Motor neuron (in vitro differentiated cells): ENCODE measurements at regions not wholly inside any gene's neighbourhood (a gene's known extent, or its start where the extent isn't known, plus 50 kb on each side); places are given as distances from the start of the nearest gene placed in this dataset.

Source experiments
- ATAC-seq, 8 experiments: fragments of 200-7000 bp; cut with Tn5 transposase; replicated peaks in 6 of 8; 2 replicates each; pipeline ENCODE4 v1.8.0; 2021; ENCODE audit warnings: mild to moderate bottlenecking in 8 of 8, moderate library complexity in 8 of 8
- H3K27ac ChIP-seq, 2 donors: fragments of 250-450 bp; sonication (Bioruptor Pico); 2 replicates each; pipeline ENCODE4 v1.9.0; 2021; ENCODE audit warnings: antibody characterized with exemption in 2 of 2, mild to moderate bottlenecking in 2 of 2, moderate library complexity in 1 of 2
- H3K4me1 ChIP-seq, 2 donors: fragments of 250-450 bp; sonication (Bioruptor Pico); replicated peaks in 1 of 2; 2 replicates each; pipeline ENCODE4 v1.6.1; 2021; ENCODE audit warnings: antibody characterized with exemption in 2 of 2, mild to moderate bottlenecking in 2 of 2, moderate library complexity in 1 of 2
- H3K4me3 ChIP-seq, 5 donors: fragments of 250-450 bp; sonication (Bioruptor Pico); 2 replicates each; pipeline ENCODE4 v1.9.0; 2021; ENCODE audit warnings: antibody characterized with exemption in 5 of 5, mild to moderate bottlenecking in 5 of 5, moderate library complexity in 4 of 5
- WGBS, 10 experiments: fragments of 450-650 bp; shearing (Covaris generic); methylation state at CpG; one replicate each; pipeline ENCODE4 v1.0.0; 2022; 5-methylcytosine and 5-hydroxymethylcytosine counted together
- in situ Hi-C, 9 experiments: fragments of 400-800 bp; cut with MboI; loops; one replicate each; pipeline ENCODE4 v1.15.0; 2021; ENCODE audit warnings: low sequenced_read_pairs in 9 of 9, low pct_unique_long_range_greater_than_20kb in 2 of 9; ENCODE audit not compliant: unreplicated experiment in 9 of 9

DNA sequence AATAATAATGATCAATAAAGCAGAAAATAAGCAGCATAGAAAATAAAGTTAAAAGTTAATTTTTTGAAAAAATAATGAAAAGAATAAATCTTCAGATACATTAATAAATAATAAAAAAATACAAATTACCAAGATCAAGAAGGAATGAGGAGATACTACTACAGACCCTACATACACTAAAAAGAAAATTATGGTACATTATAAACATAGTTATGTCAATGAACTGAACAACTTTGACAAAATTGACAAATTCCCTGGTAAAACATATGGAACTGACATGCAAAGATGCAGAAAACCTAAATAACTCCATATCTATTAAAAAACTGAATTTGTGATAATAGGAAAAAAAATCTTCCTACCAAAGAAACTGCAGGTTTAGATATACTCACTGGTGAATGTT, 456.7 kb downstream of the PMP22 start:
- peaks cover 5 to 8% of the 10 kb centered on the region in 2 donors for H3K4me1 ChIP-seq
- H3K27ac ChIP-seq: no peak overlapping the region
- ATAC-seq: no peak
- no peak overlapping the region for H3K4me3 ChIP-seq
- in situ Hi-C loops: loop anchor here in 1 of 9 experiments (25.0 kb wide), 1 partner anchor 96 kb away; no protein-coding TSS in a partner anchor

DNA sequence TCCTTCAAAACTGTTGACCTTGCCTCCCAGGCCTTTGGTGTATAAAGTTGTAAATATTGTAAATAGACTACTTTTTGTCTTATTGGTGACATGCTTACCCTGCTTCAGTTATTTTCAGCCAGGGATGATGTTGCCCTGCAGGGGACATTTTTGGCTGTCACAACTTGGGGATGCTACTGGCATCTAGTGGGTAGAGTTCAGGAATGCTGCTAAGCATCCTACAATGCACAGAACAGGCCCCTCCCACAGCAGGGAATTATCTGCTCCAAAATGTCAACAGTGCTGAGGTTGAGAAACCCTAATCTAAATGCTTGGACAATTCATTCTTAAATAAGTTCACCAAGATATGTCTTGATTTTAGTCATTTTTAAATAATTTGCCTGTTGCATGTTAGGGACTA, 459.8 kb downstream of the PMP22 start:
- in situ Hi-C loops: loop anchor here in 1 of 9 experiments (25.0 kb wide), 1 partner anchor 93 kb away; no protein-coding TSS in a partner anchor
- ATAC-seq: peak in 2 of 8 experiments; percentile 43 to 45
- no peak overlapping the region for H3K27ac ChIP-seq
- H3K4me3 ChIP-seq: no peak overlapping the region
- H3K4me1 ChIP-seq: peaks cover 5 to 8% of the 10 kb centered on the region in 2 donors

DNA sequence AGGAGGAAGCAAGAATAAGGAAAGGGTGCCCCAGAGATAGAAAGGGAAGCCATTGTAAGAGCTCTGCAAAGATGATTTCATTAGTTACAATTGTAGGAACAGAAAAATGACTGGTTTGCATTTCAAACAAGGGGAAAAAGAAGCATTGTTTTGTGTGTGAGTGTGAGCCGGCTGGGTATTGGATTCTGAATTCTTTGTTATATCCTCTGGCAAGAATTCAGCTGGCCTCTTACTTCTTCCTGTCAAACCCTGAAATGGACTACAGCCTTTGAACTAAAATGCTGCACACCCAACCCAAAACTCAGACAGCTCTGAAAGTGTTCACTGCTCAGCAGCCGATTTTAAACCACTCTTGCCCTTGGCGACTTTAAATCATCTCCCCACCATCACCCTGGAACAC, 461.3 kb downstream of the PMP22 start:
- WGBS, 10 experiments: 0 to 50% (median 29%) methylated on average over 1 to 3 of the region's 3 CpGs; no CpG with 5 or more reads in 1 of the 10 experiments
- ATAC-seq: peak in 2 of 8 experiments; percentile 33 to 41
- Histone ChIP-seq H3K27ac (no peak overlapping the region), H3K4me3 (no peak overlapping the region), H3K4me1 (peaks cover 5 to 8% of the 10 kb centered on the region in 2 donors)
- in situ Hi-C loops: loop anchor here in 1 of 9 experiments (25.0 kb wide), 1 partner anchor 92 kb away; no protein-coding TSS in a partner anchor

DNA sequence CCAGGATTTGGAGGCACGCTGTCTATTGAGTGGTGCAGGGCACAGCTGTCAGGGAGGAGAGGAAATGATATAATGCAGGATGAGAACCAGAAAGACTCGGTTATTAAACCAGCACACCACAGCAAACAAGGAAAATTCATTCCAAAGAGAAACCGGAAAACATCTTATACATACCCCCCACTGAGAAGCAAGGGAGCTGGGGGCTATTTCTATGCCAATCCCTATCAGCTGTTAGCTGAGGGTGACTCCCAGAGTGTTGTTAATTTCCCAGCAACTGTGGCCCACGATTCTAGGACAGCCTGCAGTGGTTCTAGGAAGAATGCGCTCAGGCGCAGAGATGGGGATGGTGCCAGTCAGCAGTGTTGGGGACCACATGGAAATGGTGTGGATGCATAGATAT, 467.3 kb downstream of the PMP22 start:
- 17 to 100% (median 83%) methylated on average over 1 to 5 of the region's 6 CpGs; no CpG with 5 or more reads in 1 of the 10 experiments for WGBS, 10 experiments
- no peak overlapping the region for H3K4me3 ChIP-seq
- in situ Hi-C loops: no loop called here
- H3K4me1 ChIP-seq: no peaks in the 10 kb centered on the region
- no peak overlapping the region for H3K27ac ChIP-seq
- ATAC-seq: no peak

DNA sequence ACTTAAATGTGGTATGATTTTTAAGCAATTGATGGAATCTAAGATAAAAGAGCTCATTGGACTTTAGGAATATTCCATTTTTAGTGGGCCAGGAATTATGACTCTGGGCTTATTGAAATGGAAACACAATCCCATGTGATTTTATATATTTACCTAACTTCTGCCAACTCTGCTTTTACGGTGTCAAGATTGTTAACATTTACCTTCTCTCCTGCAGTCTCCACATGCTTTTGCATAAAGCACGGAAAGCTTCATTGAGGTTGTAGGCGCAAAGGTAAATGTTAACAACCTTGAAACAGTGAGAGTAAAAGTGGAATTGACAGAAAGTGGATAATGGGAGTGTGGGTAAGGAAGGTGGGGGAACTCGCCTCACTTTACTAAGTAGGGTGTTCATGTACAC, 468.1 kb downstream of the PMP22 start:
- no peak overlapping the region for H3K4me3 ChIP-seq
- WGBS, 10 experiments: 60 to 100% (median 95%) methylated on average over 1 to 4 of the region's 4 CpGs; no CpG with 5 or more reads in 1 of the 10 experiments
- no peak for ATAC-seq
- no peak overlapping the region for H3K27ac ChIP-seq
- in situ Hi-C loops: no loop called here
- no peaks in the 10 kb centered on the region for H3K4me1 ChIP-seq

DNA sequence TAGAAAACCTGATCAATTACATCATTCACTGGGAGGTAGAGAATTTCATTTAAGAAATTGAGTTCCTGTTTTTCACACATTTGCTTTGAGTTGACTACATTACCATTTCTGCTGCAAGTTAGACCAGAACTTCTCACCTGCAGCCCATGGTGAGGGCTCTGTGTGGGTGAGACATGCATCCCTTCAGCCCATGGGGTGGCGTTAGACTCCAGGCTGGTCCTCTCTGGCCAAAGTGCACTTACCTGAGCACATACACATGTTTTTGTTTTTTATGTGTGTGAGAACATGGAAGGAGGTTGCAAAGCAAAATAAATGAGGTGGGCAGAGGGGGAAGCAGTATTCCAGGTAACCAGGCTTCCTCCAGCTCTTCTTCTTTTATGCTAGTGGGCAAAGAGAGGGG, 470.2 kb downstream of the PMP22 start:
- in situ Hi-C loops: no loop called here
- H3K27ac ChIP-seq: no peak overlapping the region
- no peak for ATAC-seq
- H3K4me1 ChIP-seq: peaks cover 17% of the 10 kb centered on the region in 2 donors
- H3K4me3 ChIP-seq: no peak overlapping the region
- 100% methylated on average over 1 of the region's 1 CpG; no CpG with 5 or more reads in 7 of the 10 experiments for WGBS, 10 experiments

DNA sequence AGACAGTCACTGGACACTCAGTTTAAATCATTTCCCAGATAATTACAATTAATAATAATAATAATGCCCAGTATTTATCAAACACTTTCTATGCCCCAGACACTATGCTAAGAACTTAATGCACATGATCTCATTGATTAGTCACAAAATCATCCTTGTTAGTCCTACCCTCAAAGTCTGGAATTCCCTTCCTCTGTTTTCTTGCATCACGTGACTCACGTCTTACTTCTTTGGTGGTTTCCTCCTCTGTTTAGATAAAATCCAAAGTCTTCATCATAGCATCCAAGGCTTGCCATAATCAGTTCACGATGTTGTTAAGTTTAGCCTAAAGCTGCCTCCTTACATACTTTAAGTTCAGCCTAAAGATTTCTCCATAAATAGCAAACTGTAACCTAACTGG, 471.9 kb downstream of the PMP22 start:
- Histone ChIP-seq H3K27ac (no peak overlapping the region), H3K4me1 (peaks cover 20 to 22% of the 10 kb centered on the region in 2 donors), H3K4me3 (no peak overlapping the region)
- WGBS, 10 experiments: 14 to 100% (median 100%) methylated on average over 1 to 3 of the region's 3 CpGs; no CpG with 5 or more reads in 3 of the 10 experiments
- ATAC-seq: no peak
- in situ Hi-C loops: no loop called here

DNA sequence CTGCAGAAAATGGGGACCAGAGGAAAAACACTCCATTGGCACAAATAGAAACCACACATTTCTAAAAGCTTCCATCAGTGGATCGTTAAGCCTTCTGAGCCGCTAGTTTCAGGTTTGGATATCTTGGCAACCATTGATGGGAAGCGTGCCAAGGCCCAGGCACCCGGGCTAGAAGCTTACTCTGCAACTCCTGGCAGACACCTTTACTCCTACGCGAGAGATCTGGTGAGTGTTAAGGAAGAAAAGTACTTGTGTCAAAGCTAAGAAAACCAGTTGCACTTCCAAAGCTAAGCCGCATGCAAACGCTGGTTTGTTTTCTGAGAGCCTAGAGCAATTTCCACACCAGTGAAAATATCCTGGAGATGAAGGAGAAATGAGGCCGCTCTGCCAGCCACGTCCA, 472.4 kb downstream of the PMP22 start:
- 65 to 100% (median 92%) methylated on average over 1 to 8 of the region's 10 CpGs; no CpG with 5 or more reads in 2 of the 10 experiments for WGBS, 10 experiments
- Histone ChIP-seq H3K4me1 (peaks cover 20 to 22% of the 10 kb centered on the region in 2 donors), H3K27ac (no peak overlapping the region), H3K4me3 (no peak overlapping the region)
- ATAC-seq: no peak
- in situ Hi-C loops: no loop called here

DNA sequence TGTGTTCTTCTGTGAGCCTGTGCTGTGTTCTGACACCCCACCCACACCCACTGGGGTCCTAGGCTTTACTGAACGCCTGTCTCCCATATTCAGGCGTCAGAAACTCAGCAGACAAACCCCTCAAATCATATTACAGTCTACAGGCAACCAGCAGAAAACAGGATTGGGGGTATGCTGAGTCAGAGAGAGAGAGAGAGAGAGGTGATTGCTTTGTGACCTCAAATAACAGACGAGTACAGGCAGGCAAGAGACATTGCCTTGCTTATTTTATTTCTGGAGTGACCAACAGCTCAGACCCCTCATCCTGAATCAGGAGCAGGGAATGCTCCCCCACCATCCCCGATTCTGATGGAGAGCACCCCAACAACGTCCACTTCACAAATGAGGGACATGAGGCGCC, 473.9 kb downstream of the PMP22 start:
- peaks cover 20 to 22% of the 10 kb centered on the region in 2 donors for H3K4me1 ChIP-seq
- in situ Hi-C loops: no loop called here
- WGBS, 10 experiments: 55 to 83% (median 61%) methylated on average over 2 to 4 of the region's 6 CpGs; no CpG with 5 or more reads in 7 of the 10 experiments
- H3K27ac ChIP-seq: no peak overlapping the region
- H3K4me3 ChIP-seq: no peak overlapping the region
- ATAC-seq: peak in 1 of 8 experiments; percentile 23

DNA sequence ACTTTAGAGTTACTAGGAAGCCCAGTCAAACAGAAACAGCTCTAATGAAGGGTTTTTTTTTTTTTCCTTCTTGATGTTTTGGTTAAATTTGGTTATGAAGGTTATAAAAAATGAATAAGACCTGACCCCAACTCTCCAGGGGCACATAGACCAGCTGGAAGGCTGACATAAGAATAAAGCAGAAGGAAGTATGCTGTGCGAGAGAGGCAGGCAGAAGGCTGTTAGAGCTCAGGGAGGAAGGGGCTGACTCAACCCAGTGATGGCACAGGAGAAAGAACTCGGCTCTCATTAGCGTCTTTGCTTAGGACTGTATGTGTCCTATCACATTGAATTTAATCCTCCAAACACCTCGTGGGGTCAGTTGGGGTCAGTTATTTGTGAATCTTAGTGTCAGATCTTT, 474.6 kb downstream of the PMP22 start:
- in situ Hi-C loops: no loop called here
- Histone ChIP-seq H3K4me3 (no peak overlapping the region), H3K27ac (no peak overlapping the region), H3K4me1 (peaks cover 20 to 22% of the 10 kb centered on the region in 2 donors)
- WGBS, 10 experiments: 6 to 38% (median 31%) methylated on average over 4 of the region's 4 CpGs; no CpG with 5 or more reads in 6 of the 10 experiments
- peak in 5 of 8 experiments; percentile 83 to 92 (median 91) for ATAC-seq

DNA sequence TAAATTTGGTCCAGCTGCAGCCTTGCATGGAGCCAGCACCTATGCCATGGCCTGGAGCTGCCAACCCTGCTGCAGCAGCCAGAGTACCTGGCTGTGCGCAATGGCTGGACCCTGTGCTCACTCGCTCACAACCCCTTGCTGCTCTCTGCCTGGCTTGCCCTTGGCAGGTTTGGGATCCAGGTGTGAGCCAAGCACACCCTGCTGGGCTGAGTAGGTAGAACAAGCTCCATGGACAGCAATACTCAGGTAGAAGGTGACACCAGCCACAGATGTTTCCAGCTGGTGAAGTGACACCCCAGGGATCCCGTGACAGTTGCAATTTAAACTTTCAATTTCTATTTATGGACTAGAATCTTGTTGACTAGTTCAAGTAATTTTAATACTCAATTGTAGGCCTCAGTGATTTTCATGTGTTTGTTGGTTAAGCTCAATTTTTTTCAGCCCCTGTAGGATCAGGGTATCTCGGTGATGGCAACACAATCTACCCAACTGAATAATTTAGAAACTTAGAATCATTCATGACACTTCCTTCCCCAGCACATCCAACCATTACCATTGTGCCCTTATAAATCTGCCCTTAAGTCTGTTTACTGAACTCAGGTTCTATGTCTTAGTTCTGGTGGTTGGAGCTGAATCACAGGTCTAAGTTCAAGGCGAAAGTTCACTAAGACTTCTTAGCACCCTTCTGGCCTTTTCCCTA, 480.0 kb downstream of the PMP22 start:
- in situ Hi-C loops: no loop called here
- Histone ChIP-seq H3K4me1 (peaks cover 14 to 20% of the 10 kb centered on the region in 2 donors), H3K27ac (no peak overlapping the region), H3K4me3 (no peak overlapping the region)
- WGBS, 10 experiments: 40 to 100% (median 88%) methylated on average over 1 to 3 of the region's 5 CpGs; no CpG with 5 or more reads in 2 of the 10 experiments
- no peak for ATAC-seq

DNA sequence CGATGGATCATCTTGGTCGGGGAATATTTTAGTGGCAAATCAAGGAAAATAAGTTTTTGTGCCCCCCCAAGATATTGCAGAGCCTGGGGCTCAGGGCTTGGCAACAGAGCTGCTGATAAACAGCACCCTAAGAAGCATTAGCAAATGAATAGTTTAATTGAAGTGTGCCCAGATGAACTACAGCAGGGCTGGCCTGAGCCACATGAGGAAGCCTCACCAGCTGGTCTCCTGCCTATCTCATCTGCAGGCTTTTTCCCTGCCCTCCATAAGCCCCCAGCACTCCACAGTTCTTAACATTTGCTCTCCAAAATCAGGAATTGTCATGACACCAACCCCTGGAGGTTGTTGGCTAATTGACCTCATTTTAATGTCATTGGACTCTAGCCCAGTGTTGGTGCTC, 480.2 kb downstream of the HS3ST3B1 start:
- 11 to 60% (median 52%) methylated on average over 2 of the region's 2 CpGs; no CpG with 5 or more reads in 4 of the 10 experiments for WGBS, 10 experiments
- peak in 3 of 8 experiments; percentile 30 to 38 (median 31) for ATAC-seq
- Histone ChIP-seq H3K4me1 (peaks cover 20 to 28% of the 10 kb centered on the region in 2 donors), H3K27ac (no peak overlapping the region), H3K4me3 (no peak overlapping the region)
- in situ Hi-C loops: no loop called here

DNA sequence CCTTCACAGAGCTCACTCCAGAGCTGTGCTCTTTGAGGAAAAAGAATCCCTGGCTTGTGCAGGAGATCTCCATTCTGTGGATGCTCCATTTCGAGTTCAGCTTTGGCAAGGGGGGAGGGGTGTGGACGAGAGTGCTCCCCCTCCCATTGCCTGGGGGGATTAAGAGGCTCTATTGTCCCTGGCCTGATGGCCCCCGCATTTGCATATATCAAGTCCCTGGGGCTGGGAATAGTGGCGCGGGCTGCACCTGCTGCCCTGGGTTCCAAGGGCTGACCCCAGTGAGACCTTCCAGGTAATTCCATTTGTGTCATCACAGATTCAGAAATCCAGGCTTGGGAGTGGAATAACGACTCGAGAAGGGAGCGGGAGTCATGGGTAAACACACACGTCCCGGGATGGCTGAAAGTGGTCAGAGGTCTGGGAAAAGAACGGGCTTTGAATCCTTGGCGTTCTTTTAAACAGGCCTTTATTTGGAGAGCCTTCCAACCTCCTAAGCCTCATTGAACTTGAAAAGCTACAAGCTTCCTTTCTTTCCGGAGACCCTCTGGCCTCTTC, 479.3 kb downstream of the HS3ST3B1 start:
- peaks cover 20 to 28% of the 10 kb centered on the region in 2 donors for H3K4me1 ChIP-seq
- WGBS, 10 experiments: 0 to 80% (median 25%) methylated on average over 1 to 5 of the region's 13 CpGs; no CpG with 5 or more reads in 3 of the 10 experiments
- in situ Hi-C loops: no loop called here
- H3K4me3 ChIP-seq: peak overlapping the region in 2 of 5 donors; percentile 4 to 16
- peak in 5 of 8 experiments; percentile 15 to 76 (median 60) for ATAC-seq
- peak overlapping the region; percentile 20 to 37 for H3K27ac ChIP-seq
